Nephron progenitor cell (in vitro differentiated cells): ENCODE measurements at regions not wholly inside any gene's neighbourhood (a gene's known extent, or its start where the extent isn't known, plus 50 kb on each side); places are given as distances from the start of the nearest gene placed in this dataset.

Experiments
- DNase-seq: peaks from one replicate; pipeline ENCODE4 v3.0.0; 2021
- H3K27ac Mint-ChIP-seq: 2 replicates; pipeline ENCODE4 v1.8.0; 2021; ENCODE audit warnings: mild to moderate bottlenecking, moderate library complexity, mixed read lengths
- H3K27me3 Mint-ChIP-seq: 2 replicates; pipeline ENCODE4 v1.8.0; 2021; ENCODE audit warnings: mild to moderate bottlenecking, low read depth, mixed read lengths; ENCODE audit not compliant: poor library complexity
- H3K36me3 Mint-ChIP-seq: 2 replicates; pipeline ENCODE4 v1.8.0; 2021; ENCODE audit warnings: low read depth, mixed read lengths
- H3K4me1 Mint-ChIP-seq: 2 replicates; pipeline ENCODE4 v1.8.0; 2021; ENCODE audit warnings: mixed read lengths
- H3K4me3 Mint-ChIP-seq: 2 replicates; pipeline ENCODE4 v1.8.0; 2021; ENCODE audit warnings: mild to moderate bottlenecking, moderate library complexity, mixed read lengths
- H3K9me3 Mint-ChIP-seq: 2 replicates; pipeline ENCODE4 v1.8.0; 2021; ENCODE audit warnings: mild to moderate bottlenecking, moderate library complexity, mixed read lengths
- TF ChIP-seq, protein P1 (sequence below): fragments of 200-600 bp; sonication (generic); IDR thresholded peaks from 2 replicates; pipeline ENCODE4 v1.5.0; 2021; ENCODE audit warnings: antibody characterized with exemption

DNA sequence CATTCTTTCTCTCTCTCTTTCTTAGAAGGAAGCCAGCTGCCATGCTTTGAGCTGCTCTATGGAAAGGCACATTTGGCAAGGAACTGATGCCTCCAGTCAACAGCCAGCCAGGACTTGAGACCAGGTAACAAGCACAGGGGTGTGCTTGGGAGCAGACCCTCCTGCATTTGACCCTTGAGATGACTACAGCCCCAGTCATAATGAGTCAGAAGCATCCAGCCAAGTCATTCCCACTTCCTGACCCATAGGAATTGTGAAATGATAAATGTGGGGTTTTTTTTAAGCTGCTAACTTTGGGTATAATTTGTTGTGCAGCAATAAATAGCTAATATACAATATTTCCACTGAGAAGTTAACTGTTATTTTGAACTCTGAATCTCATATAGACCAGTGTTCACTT lies 446.9 kb downstream of the GRXCR1 start:
- H3K27me3 Mint-ChIP-seq = no peaks in the 10 kb centered on the region
- no peaks in the 10 kb centered on the region for H3K4me1 Mint-ChIP-seq
- H3K4me3 Mint-ChIP-seq = no peak overlapping the region
- H3K9me3 Mint-ChIP-seq = no peaks in the 10 kb centered on the region
- no peak for DNase-seq
- TF ChIP-seq, protein P1, sequence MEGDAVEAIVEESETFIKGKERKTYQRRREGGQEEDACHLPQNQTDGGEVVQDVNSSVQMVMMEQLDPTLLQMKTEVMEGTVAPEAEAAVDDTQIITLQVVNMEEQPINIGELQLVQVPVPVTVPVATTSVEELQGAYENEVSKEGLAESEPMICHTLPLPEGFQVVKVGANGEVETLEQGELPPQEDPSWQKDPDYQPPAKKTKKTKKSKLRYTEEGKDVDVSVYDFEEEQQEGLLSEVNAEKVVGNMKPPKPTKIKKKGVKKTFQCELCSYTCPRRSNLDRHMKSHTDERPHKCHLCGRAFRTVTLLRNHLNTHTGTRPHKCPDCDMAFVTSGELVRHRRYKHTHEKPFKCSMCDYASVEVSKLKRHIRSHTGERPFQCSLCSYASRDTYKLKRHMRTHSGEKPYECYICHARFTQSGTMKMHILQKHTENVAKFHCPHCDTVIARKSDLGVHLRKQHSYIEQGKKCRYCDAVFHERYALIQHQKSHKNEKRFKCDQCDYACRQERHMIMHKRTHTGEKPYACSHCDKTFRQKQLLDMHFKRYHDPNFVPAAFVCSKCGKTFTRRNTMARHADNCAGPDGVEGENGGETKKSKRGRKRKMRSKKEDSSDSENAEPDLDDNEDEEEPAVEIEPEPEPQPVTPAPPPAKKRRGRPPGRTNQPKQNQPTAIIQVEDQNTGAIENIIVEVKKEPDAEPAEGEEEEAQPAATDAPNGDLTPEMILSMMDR = no peak
- no peaks in the 10 kb centered on the region for H3K36me3 Mint-ChIP-seq
- H3K27ac Mint-ChIP-seq = no peak overlapping the region

GRCh38 chr4:43341741-43342140 lies 449.2 kb downstream of the GRXCR1 start:
- Mint-ChIP-seq H3K36me3 (no peaks in the 10 kb centered on the region), H3K9me3 (no peaks in the 10 kb centered on the region), H3K4me1 (no peaks in the 10 kb centered on the region), H3K4me3 (no peak overlapping the region), H3K27me3 (no peaks in the 10 kb centered on the region), H3K27ac (no peak overlapping the region)
- no peak for DNase-seq
- TF ChIP-seq, protein P1 = no peak

- no peaks in the 10 kb centered on the region for H3K36me3 Mint-ChIP-seq
- H3K9me3 Mint-ChIP-seq = no peaks in the 10 kb centered on the region
- no peak overlapping the region for H3K4me3 Mint-ChIP-seq
- no peaks in the 10 kb centered on the region for H3K27me3 Mint-ChIP-seq
- DNase-seq = no peak
- no peaks in the 10 kb centered on the region for H3K4me1 Mint-ChIP-seq
- H3K27ac Mint-ChIP-seq = no peak overlapping the region
- TF ChIP-seq, protein P1 = no peak
Measured at GRCh38 chr4:43343298-43343697, 450.8 kb downstream of the GRXCR1 start.

GRCh38 chr4:43345323-43345925 lies 452.9 kb downstream of the GRXCR1 start:
- Mint-ChIP-seq H3K36me3 (no peaks in the 10 kb centered on the region), H3K9me3 (no peaks in the 10 kb centered on the region), H3K4me3 (no peak overlapping the region), H3K4me1 (no peaks in the 10 kb centered on the region), H3K27ac (no peak overlapping the region), H3K27me3 (no peaks in the 10 kb centered on the region)
- TF ChIP-seq, protein P1 = no peak
- no peak for DNase-seq

- no peaks in the 10 kb centered on the region for H3K9me3 Mint-ChIP-seq
- H3K4me1 Mint-ChIP-seq = no peaks in the 10 kb centered on the region
- DNase-seq = no peak
- TF ChIP-seq, protein P1 = no peak
- H3K36me3 Mint-ChIP-seq = no peaks in the 10 kb centered on the region
- H3K27me3 Mint-ChIP-seq = peaks cover 4% of the 10 kb centered on the region
- H3K27ac Mint-ChIP-seq = no peak overlapping the region
- H3K4me3 Mint-ChIP-seq = no peak overlapping the region
Measured at GRCh38 chr4:43348591-43348990, 456.1 kb downstream of the GRXCR1 start.
